ENCODE measurements at regions not wholly inside any gene's neighbourhood (a gene's known extent, or its start where the extent isn't known, plus 50 kb on each side); places are given as distances from the start of the nearest gene placed in this dataset.

DNA sequence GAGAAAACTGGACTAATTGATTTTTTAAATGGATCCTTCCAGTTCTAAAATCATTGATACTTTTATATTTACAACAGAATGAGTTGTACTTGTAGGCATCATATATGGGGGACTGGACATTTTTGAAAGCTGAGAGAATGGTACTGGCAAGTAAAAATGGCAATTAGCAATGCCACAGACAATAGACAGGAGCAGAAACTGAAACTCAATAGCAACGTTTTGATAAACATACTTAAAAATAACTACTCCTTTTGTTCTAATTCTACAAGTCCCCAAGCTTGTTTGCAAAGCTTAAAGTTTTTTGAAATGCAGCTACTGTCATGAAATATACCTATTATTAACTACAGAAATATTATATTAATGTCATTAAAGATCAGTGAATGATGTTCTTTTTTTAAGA is 52.8 kb upstream of the FBXL7 start:
- ATAC-seq (no peak), DNase-seq (no peak)
- intact Hi-C loops (cut with micrococcal nuclease): no loop called here

DNA sequence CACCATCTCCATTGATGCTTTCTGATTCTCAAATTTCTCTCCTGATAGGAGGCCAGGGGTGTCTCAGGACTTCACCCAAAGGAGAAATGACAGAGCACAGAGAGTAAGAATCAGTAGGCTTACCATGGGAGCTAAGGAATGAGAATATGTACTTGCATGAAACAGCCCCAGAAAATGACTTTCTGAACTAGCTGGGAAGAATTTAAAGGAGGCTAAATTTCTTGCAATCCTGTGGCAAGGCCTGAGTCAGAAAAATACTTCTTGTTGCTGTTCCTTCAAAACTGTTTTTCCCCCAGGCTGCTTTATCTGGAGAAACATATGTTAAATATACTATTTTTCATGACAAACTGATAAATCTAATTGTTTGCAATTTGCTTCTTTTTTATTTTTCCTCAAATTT is 53.4 kb upstream of the FBXL7 start:
- ATAC-seq: no peak
- no peak for DNase-seq
- intact Hi-C loops (cut with micrococcal nuclease): no loop called here

DNA sequence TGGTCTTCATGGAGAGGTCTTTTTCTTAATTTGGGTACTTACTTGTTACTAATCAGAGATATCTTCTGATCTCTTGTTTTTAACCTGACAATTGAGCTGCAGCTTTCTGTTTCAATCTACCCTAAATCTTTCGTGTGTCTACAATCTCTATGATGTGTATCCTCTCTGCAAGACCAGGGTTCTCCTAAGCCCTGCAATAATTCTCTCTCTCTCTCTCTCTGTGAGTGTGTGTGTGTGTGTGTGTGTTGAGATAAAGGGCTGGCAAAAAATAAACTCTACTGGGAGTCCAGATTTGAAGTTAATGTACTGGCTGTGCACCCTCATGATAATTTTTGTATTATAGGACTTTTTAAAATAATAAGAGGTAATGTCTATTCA is 57.8 kb upstream of the FBXL7 start:
- intact Hi-C loops (cut with micrococcal nuclease): no loop called here
- ATAC-seq (no peak), DNase-seq (no peak)

DNA sequence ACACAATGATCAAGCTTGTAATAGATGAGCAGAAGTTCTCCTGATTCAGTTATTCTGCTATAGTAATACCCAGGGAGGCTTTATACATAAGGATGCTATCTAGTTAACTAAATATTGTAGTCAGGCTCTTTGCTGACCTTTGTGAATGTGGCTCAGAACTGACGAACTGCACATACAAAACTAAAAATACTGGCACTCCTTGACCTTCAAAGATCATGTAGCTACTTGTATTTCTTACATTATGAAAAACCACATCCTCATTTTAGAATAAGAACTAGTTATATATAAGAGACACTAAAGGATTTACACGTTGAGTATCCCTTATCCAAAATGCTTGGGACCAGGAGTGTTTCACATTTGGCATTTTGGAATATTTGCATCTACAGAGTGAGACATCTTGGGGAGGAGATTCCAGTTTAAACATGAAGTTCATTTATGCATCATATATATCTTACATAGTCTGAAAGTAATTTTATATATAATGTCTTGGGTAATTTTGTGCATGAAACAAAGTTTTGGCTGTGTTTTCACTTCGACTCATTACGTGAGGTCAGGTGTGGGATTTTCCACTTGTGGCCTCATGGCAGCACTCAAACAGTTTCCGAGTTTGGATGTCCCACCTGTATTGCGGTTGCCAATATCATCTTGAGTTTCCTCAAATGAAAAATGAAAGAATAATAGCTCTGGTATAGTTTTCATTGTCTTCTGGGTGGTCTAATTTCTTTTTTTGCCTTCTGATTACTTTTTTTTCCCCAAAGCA is 58.4 kb upstream of the FBXL7 start:
- ATAC-seq (no peak), DNase-seq (no peak)
- intact Hi-C loops (cut with micrococcal nuclease): no loop called here

DNA sequence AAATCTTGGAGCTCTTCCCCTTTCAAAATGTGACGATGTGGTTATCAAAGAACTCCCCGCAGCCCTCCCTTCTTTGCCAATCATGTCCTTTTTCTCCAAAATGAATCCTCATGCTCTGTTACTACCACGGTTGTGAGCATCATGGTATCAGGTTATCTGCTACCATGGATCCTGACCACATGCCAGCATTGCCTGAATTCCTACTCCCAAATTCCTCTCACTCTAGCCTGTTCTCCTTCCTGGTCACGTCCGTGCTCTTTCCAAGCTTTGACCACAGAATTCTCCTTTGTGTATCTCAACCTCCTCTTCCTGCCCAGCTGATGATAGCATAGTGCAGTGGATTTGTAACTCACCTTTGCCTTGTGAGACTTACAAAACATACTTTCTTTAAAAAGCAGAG is 59.5 kb upstream of the FBXL7 start:
- intact Hi-C loops (cut with micrococcal nuclease): no loop called here
- ATAC-seq: no peak
- DNase-seq: no peak

DNA sequence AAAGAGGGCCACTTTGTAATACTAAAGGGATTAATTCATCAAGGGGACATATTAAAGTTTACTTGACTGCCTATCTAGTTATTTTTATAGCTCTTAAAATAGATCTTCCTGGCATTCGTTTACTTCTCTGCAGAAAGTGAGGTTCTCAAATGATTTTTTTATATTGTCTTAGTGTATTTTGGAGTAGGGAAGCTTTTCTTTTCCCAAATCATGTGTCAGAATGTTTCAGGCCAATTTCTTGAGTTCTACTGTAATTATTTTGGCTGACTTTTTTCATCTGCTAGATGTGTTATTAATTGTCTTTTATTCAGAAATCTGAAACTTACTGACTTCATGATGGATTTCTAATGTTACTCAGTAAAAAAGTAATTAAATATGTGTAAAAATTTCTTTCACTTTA is 60.2 kb upstream of the FBXL7 start:
- DNase-seq: no peak
- intact Hi-C loops (cut with micrococcal nuclease): no loop called here
- ATAC-seq: no peak

DNA sequence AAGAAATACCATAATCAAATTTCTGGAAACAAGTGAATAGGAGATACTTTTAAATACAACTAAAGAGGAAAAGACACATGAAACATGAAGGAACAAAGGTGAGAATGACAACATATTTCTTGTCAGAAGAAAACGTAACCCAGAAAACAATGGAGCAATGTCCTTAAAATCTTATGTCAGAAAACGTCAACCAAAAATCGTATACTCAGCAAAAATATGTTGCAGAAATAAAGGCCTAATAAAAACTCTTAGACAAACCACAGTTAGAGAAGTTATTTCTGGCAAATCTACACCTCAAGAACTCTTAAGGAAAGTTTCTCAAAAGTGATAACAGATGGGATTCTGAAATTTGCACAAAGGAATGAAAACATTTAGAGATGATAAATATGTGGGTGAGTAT is 66.3 kb upstream of the FBXL7 start:
- intact Hi-C loops (cut with micrococcal nuclease): no loop called here
- DNase-seq: no peak
- no peak for ATAC-seq

DNA sequence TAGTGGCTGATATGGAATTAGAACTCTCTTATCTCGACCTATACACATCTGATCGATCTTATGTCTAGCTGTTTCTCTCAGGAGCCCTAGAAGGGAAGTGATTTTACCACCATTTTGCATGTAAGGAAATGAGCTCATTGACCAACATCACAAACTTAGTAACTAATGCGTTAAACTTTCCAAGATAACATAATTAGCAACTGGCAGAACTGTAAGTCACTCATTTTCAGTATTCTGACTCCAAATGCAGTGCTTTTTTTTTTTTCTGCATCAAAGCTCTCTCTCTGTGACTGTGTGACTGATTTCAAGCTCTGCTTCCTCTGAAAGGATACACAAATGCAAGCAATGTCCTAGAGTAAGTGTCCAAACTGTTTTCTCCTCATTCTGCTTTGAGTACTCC is 68.1 kb upstream of the FBXL7 start:
- intact Hi-C loops (cut with micrococcal nuclease): no loop called here
- ATAC-seq (no peak), DNase-seq (no peak)

DNA sequence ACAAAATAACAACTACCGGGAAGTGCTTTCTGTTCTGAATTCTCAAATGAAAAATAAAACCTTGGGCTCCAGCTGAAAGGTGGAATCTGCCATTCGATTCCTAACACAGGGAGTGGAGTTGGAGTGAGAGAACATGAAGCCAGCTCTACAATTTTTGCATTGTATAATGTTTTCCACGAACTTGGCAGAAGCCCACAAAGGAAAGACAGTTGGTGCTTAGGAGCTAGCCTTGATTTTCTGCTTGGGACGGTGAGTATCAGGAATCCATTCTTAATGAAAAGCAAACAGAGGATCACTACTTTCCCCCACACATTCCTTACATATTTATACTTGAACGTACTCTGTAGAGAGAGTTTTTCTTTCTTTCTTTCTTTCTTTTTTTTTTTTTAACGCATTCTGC is 74.2 kb upstream of the FBXL7 start:
- intact Hi-C loops (cut with micrococcal nuclease): no loop called here
- ATAC-seq: no peak
- DNase-seq: no peak

DNA sequence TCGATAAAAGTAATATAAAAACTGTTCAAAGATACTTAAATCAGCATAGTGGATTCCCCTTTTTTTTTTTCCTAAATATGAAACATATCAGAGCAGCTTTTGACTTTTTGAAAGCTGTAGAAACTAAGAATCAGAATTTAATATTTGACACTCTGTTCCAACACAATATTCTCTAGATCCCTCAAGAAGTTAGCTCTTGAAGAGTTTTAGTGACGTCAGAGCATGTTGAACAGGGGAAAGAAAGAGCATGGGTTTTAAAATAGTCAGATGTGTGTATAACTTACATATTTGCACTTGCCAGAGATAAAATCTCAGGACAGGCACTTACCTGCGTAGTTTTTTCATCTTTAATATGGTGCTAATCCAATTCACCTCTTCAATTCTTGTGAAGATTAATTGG is 75.2 kb upstream of the FBXL7 start:
- intact Hi-C loops (cut with micrococcal nuclease): no loop called here
- DNase-seq (no peak), ATAC-seq (no peak)

DNA sequence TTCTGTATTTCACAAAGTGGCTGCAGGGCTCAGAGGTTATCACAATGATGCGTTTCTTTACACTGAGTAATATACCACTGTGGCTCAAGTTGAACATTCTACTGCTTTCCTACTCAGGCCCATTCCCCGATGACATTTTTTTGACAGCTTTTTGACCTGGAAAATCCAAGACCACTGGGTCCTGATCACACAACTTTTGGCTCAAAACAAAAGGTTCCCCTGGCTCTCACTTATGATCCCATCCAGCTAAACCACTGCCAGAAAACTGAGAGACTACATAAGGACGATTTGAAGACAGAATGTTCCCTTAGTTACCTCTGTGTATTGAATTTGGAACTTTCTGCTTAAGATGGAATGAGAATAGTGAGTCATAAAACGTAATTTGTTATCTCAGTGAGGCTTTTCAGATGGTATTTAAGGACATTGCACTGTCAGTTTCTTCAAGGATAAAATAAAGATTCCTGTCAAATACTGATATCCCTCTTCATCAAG is 78.0 kb upstream of the FBXL7 start:
- intact Hi-C loops (cut with micrococcal nuclease): no loop called here
- DNase-seq: no peak
- peak; percentile 88 for ATAC-seq

DNA sequence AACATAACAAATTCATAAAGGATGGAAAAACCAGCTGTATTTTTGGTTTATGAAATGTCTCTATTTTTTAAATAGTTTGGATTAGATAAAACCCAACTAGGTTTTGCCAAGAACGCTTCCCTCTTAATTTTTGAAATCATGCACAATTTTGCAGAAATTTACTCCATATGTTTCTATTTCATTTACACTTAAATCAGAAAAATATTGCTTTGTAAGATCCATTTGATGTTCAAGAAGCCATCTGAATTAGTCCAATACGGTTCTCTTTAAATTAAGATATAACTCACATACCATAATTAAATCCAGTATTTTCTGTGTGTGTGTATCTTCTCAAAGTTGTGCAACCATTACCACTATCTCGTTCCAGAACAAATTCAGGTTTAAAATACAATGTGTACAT is 78.6 kb upstream of the FBXL7 start:
- no peak for DNase-seq
- ATAC-seq: no peak
- intact Hi-C loops (cut with micrococcal nuclease): no loop called here

DNA sequence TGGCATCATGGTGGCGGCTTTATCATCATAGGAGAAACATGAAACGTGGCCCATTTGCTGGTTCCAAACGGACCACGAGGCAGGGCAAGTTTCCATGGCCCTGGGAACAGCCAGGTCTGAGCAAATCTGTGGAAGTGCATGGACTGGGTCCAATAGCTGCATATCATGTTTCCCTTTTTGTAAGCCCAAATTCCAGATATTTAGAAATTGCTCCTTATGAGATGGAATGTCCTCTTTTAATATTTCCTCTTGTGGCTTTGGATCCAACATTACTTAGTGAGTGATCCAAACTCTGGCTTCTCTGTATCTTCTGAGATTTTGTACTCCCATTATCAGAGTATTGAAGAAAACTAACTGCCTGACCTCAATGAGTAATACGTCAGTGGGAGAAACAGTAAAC is 79.8 kb upstream of the FBXL7 start:
- ATAC-seq (peak; percentile 73), DNase-seq (peak; percentile 73)
- intact Hi-C loops (cut with micrococcal nuclease): no loop called here

DNA sequence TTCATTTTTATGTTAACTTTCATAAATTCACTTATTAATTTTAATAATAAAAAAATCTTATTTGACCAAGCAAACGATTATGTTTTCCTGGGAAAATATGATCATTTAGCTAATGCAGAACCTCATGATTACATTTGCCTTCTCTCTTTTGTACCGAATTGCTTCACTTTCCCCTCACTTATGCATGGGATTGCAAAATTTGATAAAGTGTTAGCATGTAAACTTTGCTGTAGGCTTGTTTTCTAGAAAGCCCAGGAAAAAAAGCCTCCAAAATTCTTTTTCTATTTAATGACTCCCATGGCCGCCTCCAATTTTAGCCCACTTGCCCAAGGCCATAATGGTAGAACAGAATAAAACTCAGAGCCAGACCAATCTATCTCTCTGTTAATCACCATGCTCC is 82.8 kb upstream of the FBXL7 start:
- ATAC-seq (no peak), DNase-seq (no peak)
- intact Hi-C loops (cut with micrococcal nuclease): no loop called here

DNA sequence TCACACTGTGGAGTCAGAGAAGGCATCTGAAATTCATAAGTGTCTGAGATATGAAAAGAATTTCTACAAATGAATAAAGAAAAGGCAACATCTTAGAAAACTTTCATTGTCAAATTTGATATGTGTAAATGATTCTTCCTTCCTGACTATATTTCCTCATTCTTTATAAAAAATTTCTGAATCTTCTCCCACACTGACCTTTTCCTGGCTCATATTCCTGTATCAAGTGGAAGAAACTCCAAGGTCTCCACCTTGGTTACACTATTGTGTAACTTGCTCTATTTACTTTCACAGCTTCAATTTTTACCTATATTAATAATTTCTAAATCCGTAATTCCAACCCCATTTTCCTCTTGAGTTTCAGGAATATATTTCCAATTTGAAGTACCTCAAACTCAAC is 93.5 kb upstream of the FBXL7 start:
- intact Hi-C loops (cut with micrococcal nuclease): no loop called here
- ATAC-seq (no peak), DNase-seq (no peak)

DNA sequence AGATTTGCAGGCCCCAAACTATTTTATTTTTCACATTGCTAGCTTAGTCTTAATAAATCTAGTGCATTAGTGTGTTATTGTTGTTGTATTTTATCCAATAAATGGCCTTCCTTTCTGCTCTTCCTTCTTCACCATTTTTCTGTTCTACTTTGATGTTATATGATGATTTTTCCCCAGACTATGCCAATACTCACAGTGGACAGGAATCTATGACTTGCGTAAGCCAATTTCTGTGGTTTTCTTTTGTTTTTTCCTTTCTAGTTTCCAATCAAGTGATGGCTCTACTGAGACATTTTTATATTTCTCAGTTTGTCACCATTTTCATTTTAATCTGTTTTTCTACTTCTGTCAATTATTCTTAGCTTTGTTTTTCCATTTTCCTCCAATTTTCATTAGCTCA is 106.8 kb upstream of the FBXL7 start:
- intact Hi-C loops (cut with micrococcal nuclease): no loop called here
- no peak for ATAC-seq
- DNase-seq: no peak

DNA sequence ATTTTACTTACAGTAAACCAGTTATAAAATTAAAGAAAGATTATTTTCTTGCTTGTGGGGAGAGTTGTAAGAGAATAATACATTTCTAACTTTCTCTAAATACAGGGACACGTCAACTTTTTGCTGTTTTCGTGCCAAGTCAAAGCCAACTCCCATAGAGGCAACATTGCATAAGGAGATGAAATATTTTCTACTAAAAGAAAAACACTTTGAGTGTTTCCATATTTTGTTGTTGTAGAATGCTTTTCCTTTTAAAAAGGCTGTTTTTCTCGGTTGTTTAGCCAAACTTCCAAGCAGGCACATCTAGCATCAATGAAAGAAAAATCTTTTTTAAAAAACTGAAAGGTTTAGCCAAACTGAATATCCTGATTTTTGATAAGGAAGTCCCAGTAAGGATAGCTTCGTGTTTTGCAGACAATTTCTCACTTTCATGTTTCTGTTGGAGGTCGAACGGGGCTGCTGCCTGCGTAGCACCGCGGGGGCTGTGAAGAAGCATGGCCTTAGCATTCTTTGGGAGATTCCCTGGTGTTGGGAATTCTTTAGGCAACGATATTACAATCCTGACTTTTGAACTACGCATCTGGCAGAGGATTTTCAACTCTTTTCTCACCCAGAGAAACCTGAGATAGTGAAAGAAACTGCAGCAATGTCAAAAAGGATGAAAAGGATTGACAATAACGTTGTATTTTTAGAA is 108.1 kb upstream of the FBXL7 start:
- intact Hi-C loops (cut with micrococcal nuclease): no loop called here
- DNase-seq (no peak), ATAC-seq (peak; percentile 63)

DNA sequence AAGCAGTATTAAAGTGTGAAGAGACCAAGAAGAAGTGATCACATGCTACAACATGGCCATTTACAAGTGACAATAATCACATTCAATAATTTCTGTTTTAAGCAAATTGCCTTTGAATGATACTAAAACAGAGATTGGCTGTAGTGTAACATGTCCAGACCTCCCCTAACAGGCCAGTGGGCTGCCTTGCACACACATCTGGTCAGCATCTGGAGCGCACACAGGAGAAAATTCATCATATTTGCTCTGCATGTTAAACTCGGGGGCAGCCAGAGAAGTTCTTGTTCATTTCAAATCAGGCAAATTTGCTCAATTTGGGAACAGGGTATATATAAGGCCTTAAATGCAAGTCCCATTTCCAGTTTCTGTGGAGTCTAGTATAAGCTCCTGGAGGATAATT is 111.1 kb upstream of the FBXL7 start:
- intact Hi-C loops (cut with micrococcal nuclease): no loop called here
- ATAC-seq (peak; percentile 76), DNase-seq (no peak)

DNA sequence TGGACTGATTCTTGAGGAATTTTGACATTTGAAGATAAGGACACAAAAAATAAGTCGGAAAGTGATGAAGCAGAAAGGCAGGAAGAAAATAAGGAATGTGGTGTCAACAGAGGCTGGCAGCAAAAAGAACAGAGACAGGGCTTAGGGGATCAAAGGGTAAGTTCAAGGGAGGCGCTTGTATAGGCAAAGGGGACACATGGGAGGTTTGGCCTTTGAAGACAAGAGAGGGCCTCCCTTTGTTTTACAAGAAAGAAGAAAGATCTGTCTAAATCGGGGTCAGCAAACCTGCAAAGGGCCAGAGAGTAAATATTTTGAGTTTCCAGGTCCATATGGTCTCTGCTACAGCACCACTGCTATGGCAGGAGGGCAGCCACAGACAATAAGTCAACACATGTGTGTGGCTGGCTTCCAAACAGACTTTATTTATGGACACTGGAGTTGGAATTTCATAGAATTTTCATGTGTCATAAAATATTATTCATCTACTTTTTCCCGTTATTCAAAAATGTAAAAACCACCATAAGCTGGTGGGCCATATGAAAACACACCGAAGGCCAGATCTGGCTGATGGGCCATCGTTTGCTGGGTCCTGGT is 112.0 kb upstream of the FBXL7 start:
- intact Hi-C loops (cut with micrococcal nuclease): no loop called here
- ATAC-seq (no peak), DNase-seq (no peak)

DNA sequence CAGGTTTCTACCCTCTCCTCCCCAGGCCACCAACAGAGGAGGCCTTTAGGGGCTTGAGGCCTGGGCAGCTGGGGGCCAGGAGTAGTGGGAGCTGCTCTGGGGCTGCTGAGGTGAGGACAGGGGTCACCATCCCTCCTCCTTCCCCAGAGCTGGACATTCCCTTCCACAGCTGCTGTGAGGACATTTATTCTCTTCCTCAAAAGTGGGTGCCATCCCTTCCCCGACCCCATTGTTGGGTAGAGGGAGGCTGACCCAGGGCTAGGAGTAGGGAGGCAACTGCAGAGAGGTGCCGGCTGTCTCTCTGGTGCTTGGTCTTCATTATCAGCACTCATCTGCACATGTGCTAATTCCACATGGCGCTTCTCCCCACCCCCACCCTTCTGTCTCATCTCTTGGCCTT is 113.9 kb upstream of the FBXL7 start:
- ATAC-seq (no peak), DNase-seq (no peak)
- intact Hi-C loops (cut with micrococcal nuclease): no loop called here

DNA sequence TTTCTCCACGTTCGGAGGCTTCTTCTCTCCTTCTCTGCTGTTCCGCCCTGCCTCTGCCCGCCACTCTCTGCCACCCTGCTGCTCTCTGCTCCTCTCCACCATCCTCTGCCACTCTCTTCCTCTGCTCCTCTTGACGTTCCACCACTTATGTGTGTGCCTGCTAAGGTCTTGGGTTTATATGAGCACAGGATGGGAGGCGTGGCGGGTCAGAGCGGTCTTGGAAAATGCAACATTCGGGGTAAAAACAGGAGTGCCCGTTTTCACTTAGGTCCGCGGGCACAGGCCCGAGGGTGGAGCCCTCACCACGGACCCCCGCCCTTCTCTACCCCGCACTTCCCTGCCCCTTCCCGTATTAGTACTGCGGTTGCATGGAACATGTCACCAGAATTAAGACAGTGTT is 114.4 kb upstream of the FBXL7 start:
- ATAC-seq: no peak
- DNase-seq: no peak
- intact Hi-C loops (cut with micrococcal nuclease): no loop called here

All from left ventricle myocardium superior (tissue), 1 donor.